SU-DHL-6 (cell line): ENCODE measurements at regions not wholly inside any gene's neighbourhood (a gene's known extent, or its start where the extent isn't known, plus 50 kb on each side); places are given as distances from the start of the nearest gene placed in this dataset.

Experiments used
- EZH2phosphoT487 ChIP-seq: fragments of 200-600 bp; sonication (generic), shearing (Covaris generic); conservative IDR thresholded peaks from 2 replicates; pipeline ENCODE4 v1.6.1; 2018; ENCODE audit warnings: mild to moderate bottlenecking, antibody characterized with exemption, low read length, moderate library complexity, mixed read lengths
- TF ChIP-seq, protein P1 (sequence below): fragments of 200-600 bp; sonication (generic); IDR thresholded peaks from one replicate; pipeline ENCODE4 v1.5.1; 2017; ENCODE audit warnings: antibody characterized with exemption, mild to moderate bottlenecking, low read length, moderate library complexity; ENCODE audit not compliant: insufficient read depth, poor library complexity, severe bottlenecking

DNA sequence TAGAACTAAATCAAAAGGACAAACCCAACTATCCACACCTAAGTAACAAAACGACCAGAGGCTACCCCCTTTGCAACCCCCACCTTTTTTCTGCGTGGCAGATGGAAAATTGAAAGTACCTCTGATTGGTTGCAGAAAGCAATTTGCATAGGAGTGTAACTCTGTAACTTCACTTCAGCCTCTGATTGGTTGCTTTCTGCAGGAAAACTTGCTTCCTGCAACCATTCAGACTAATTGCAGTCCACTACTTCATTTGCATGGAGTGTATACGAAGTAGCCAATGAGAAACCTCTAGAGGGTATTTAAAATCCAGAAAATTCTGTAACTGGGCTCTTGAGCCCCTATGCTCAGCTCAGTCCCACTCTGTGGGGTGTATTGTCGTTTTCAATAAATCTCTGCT lies 129.1 kb upstream of the OLIG3 start:
- TF ChIP-seq, protein P1, sequence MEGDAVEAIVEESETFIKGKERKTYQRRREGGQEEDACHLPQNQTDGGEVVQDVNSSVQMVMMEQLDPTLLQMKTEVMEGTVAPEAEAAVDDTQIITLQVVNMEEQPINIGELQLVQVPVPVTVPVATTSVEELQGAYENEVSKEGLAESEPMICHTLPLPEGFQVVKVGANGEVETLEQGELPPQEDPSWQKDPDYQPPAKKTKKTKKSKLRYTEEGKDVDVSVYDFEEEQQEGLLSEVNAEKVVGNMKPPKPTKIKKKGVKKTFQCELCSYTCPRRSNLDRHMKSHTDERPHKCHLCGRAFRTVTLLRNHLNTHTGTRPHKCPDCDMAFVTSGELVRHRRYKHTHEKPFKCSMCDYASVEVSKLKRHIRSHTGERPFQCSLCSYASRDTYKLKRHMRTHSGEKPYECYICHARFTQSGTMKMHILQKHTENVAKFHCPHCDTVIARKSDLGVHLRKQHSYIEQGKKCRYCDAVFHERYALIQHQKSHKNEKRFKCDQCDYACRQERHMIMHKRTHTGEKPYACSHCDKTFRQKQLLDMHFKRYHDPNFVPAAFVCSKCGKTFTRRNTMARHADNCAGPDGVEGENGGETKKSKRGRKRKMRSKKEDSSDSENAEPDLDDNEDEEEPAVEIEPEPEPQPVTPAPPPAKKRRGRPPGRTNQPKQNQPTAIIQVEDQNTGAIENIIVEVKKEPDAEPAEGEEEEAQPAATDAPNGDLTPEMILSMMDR = no peak
- no peak for TF ChIP-seq EZH2phosphoT487
